RWPE2 (cell line): ENCODE measurements at regions not wholly inside any gene's neighbourhood (a gene's known extent, or its start where the extent isn't known, plus 50 kb on each side); places are given as distances from the start of the nearest gene placed in this dataset.
"Not testable (repeated sequence)": the region's sequence is repeated elsewhere in the genome, so short reads cannot be mapped to it uniquely, and the experiment has no call there.

ENCODE experiments used
- ATAC-seq: fragments of 200-7000 bp; cut with Tn5 transposase; 3 replicates; pipeline ENCODE4 v1.9.1; 2021; ENCODE audit warnings: low read depth
- DNase-seq: peaks from one replicate; pipeline ENCODE4 v3.0.0-alpha.2; 2020; ENCODE audit warnings: low spot score
- H3K27ac ChIP-seq: fragments of 450-650 bp; 2 replicates; pipeline ENCODE4 v1.5.1; 2017; ENCODE audit warnings: mild to moderate bottlenecking; ENCODE audit not compliant: poor library complexity, severe bottlenecking
- H3K27me3 ChIP-seq: fragments of 250-450 bp; sonication (Bioruptor Pico); 2 replicates; pipeline ENCODE4 v1.5.1; 2021; ENCODE audit warnings: mild to moderate bottlenecking, moderate library complexity; ENCODE audit not compliant: insufficient read depth, poor library complexity, severe bottlenecking
- H3K36me3 ChIP-seq: fragments of 250-450 bp; sonication (Bioruptor Pico); 2 replicates; pipeline ENCODE4 v1.5.1; 2020; ENCODE audit warnings: low read depth, mild to moderate bottlenecking, moderate library complexity
- H3K4me1 ChIP-seq: fragments of 250-450 bp; sonication (Bioruptor Pico); 2 replicates; pipeline ENCODE4 v1.5.1; 2021; ENCODE audit warnings: mild to moderate bottlenecking, moderate library complexity; ENCODE audit not compliant: insufficient read depth, poor library complexity, severe bottlenecking
- H3K4me3 ChIP-seq: fragments of 250-450 bp; sonication (Bioruptor Pico); 2 replicates; pipeline ENCODE4 v1.5.1; 2021; ENCODE audit warnings: mild to moderate bottlenecking, moderate library complexity; ENCODE audit not compliant: severe bottlenecking
- H3K9me3 ChIP-seq: fragments of 250-450 bp; sonication (Bioruptor Pico); 2 replicates; pipeline ENCODE4 v1.5.1; 2021; ENCODE audit warnings: mild to moderate bottlenecking, moderate library complexity; ENCODE audit not compliant: severe bottlenecking
- CTCF ChIP-seq: fragments of 450-650 bp; IDR thresholded peaks from one replicate; pipeline ENCODE4 v1.5.1; 2017; ENCODE audit warnings: mild to moderate bottlenecking, moderate library complexity; ENCODE audit not compliant: poor library complexity, severe bottlenecking

- H3K27ac ChIP-seq = peak overlapping the region; percentile 99
- H3K36me3 ChIP-seq = no peaks in the 10 kb centered on the region
- DNase-seq (no peak), ATAC-seq (no peak)
- no peak overlapping the region for H3K4me3 ChIP-seq
- no peak for TF ChIP-seq CTCF
- H3K9me3 ChIP-seq = no peaks in the 10 kb centered on the region
- H3K4me1 ChIP-seq = peaks cover 53% of the 10 kb centered on the region
- H3K27me3 ChIP-seq = no peaks in the 10 kb centered on the region
Measured at GRCh38 chr6:134426623-134427022, 108.7 kb upstream of the SGK1 start.

GRCh38 chr6:134425917-134426316 lies 108.0 kb upstream of the SGK1 start:
- Histone ChIP-seq H3K27ac (peak overlapping the region; percentile 99), H3K4me1 (peaks cover 53% of the 10 kb centered on the region)
- H3K4me3 ChIP-seq, H3K9me3 ChIP-seq, H3K36me3 ChIP-seq, H3K27me3 ChIP-seq, DNase-seq, ATAC-seq: not testable (repeated sequence)

GRCh38 chr6:134425513-134425912 lies 107.6 kb upstream of the SGK1 start:
- H3K36me3 ChIP-seq = no peaks in the 10 kb centered on the region
- H3K27ac ChIP-seq = peak overlapping the region; percentile 99
- peaks cover 56% of the 10 kb centered on the region for H3K4me1 ChIP-seq
- H3K9me3 ChIP-seq = no peaks in the 10 kb centered on the region
- no peak for TF ChIP-seq CTCF
- DNase-seq = no peak
- no peak overlapping the region for H3K4me3 ChIP-seq
- H3K27me3 ChIP-seq = no peaks in the 10 kb centered on the region
- ATAC-seq = no peak

GRCh38 chr6:134424798-134425170 lies 106.9 kb upstream of the SGK1 start:
- Histone ChIP-seq H3K9me3 (no peaks in the 10 kb centered on the region), H3K27ac (peak overlapping the region; percentile 99), H3K4me1 (peaks cover 63% of the 10 kb centered on the region), H3K27me3 (no peaks in the 10 kb centered on the region), H3K4me3 (no peak overlapping the region), H3K36me3 (no peaks in the 10 kb centered on the region)
- TF ChIP-seq CTCF = no peak
- ATAC-seq (no peak), DNase-seq (no peak)

- TF ChIP-seq CTCF = no peak
- peaks cover 63% of the 10 kb centered on the region for H3K4me1 ChIP-seq
- H3K36me3 ChIP-seq = no peaks in the 10 kb centered on the region
- no peak for ATAC-seq
- H3K27me3 ChIP-seq = no peaks in the 10 kb centered on the region
- no peaks in the 10 kb centered on the region for H3K9me3 ChIP-seq
- peak overlapping the region; percentile 99 for H3K27ac ChIP-seq
- H3K4me3 ChIP-seq = no peak overlapping the region
- DNase-seq = no peak
Measured at GRCh38 chr6:134424165-134424797, 106.4 kb upstream of the SGK1 start.
